CD4-positive, alpha-beta T cell (primary cell): ENCODE measurements at regions not wholly inside any gene's neighbourhood (a gene's known extent, or its start where the extent isn't known, plus 50 kb on each side); places are given as distances from the start of the nearest gene placed in this dataset.

Experiments
- ATAC-seq: fragments of 200-7000 bp; cut with Tn5 transposase; one replicate; pipeline ENCODE4 v1.10.0; 2022; ENCODE audit warnings: mild to moderate bottlenecking; ENCODE audit not compliant: poor library complexity
- CTCF ChIA-PET: fragments of 350-600 bp; sonication (Branson Sonifier 250); formaldehyde crosslinking; loops from one replicate; lab custom pipeline; 2021; ENCODE audit warnings: antibody characterized with exemption, inconsistent platforms; lab: Charles Lee
- POLR2A ChIA-PET: fragments of 350-600 bp; sonication (Branson Sonifier 250); formaldehyde crosslinking; loops from one replicate; lab custom pipeline; 2021; ENCODE audit warnings: antibody characterized with exemption, inconsistent platforms; lab: Charles Lee
- DNase-seq, 14 experiments: peaks; one replicate each; pipeline ENCODE4 v3.0.0-alpha.2; 2013 to 2020; ENCODE audit warnings: mixed read lengths in 2 of 14
- H3K27ac ChIP-seq, 2 donors: one replicate each; pipeline versions ENCODE4 v1.5.1 to v1.7.0; 2013; ENCODE audit warnings: low read length in 2 of 2, low read depth in 1 of 2, mild to moderate bottlenecking in 1 of 2
- H3K27me3 ChIP-seq, 2 experiments: 1 replicate in 1 of 2; 2 replicates in 1 of 2; pipeline versions ENCODE4 v1.6.1 to v1.7.0; 2013; ENCODE audit warnings: low read length in 2 of 2, control low read depth in 1 of 2, mild to moderate bottlenecking in 1 of 2, moderate library complexity in 1 of 2; ENCODE audit not compliant: insufficient read depth in 2 of 2, control insufficient read depth in 1 of 2
- H3K36me3 ChIP-seq: one replicate; pipeline ENCODE4 v1.6.1; 2013; ENCODE audit warnings: low read length, control low read depth; ENCODE audit not compliant: insufficient read depth
- H3K4me1 ChIP-seq: one replicate; pipeline ENCODE4 v1.6.1; 2013; ENCODE audit warnings: low read length, control low read depth; ENCODE audit not compliant: insufficient read depth
- H3K4me3 ChIP-seq: one replicate; pipeline ENCODE4 v1.5.1; 2013; ENCODE audit warnings: mild to moderate bottlenecking, low read length, moderate library complexity
- H3K9me3 ChIP-seq, 2 experiments: 1 replicate in 1 of 2; 2 replicates in 1 of 2; pipeline versions ENCODE4 v1.6.1 to v1.7.0; 2013; ENCODE audit warnings: low read length in 2 of 2, mild to moderate bottlenecking in 2 of 2, control low read depth in 1 of 2, moderate library complexity in 1 of 2; ENCODE audit not compliant: control insufficient read depth in 1 of 2, insufficient read depth in 1 of 2
- H3K27ac Mint-ChIP-seq: one replicate; pipeline ENCODE4 v1.8.0; 2020; ENCODE audit warnings: mixed read lengths
- H3K27me3 Mint-ChIP-seq: one replicate; pipeline ENCODE4 v1.8.0; 2021; ENCODE audit warnings: mixed read lengths
- H3K36me3 Mint-ChIP-seq: one replicate; pipeline ENCODE4 v1.8.0; 2021; ENCODE audit warnings: low read depth, mixed read lengths
- H3K4me1 Mint-ChIP-seq: one replicate; pipeline ENCODE4 v1.8.0; 2021; ENCODE audit warnings: low read depth, mixed read lengths
- H3K4me3 Mint-ChIP-seq: one replicate; pipeline ENCODE4 v1.8.0; 2020; ENCODE audit warnings: mild to moderate bottlenecking, mixed read lengths
- H3K9me3 Mint-ChIP-seq: one replicate; pipeline ENCODE4 v1.8.0; 2020; ENCODE audit warnings: mixed read lengths
- intact Hi-C, 2 experiments: fragments of 100-400 bp; cut with DNase I in 1 of 2; cut with micrococcal nuclease in 1 of 2; formaldehyde crosslinking; loops; one replicate each; pipeline versions ENCODE4 v1.15.1 to v1.9.0; 2023 to 2025; cut with DNase I, micrococcal nuclease
- TF ChIP-seq, protein P1 (sequence below): fragments of 200-600 bp; IDR thresholded peaks from one replicate; pipeline ENCODE4 v1.8.0; 2022; ENCODE audit warnings: antibody characterized with exemption, mild to moderate bottlenecking

GRCh38 chr3:182626484-182627467 is 166.5 kb upstream of the ATP11B start:
- TF ChIP-seq, protein P1, sequence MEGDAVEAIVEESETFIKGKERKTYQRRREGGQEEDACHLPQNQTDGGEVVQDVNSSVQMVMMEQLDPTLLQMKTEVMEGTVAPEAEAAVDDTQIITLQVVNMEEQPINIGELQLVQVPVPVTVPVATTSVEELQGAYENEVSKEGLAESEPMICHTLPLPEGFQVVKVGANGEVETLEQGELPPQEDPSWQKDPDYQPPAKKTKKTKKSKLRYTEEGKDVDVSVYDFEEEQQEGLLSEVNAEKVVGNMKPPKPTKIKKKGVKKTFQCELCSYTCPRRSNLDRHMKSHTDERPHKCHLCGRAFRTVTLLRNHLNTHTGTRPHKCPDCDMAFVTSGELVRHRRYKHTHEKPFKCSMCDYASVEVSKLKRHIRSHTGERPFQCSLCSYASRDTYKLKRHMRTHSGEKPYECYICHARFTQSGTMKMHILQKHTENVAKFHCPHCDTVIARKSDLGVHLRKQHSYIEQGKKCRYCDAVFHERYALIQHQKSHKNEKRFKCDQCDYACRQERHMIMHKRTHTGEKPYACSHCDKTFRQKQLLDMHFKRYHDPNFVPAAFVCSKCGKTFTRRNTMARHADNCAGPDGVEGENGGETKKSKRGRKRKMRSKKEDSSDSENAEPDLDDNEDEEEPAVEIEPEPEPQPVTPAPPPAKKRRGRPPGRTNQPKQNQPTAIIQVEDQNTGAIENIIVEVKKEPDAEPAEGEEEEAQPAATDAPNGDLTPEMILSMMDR = no peak
- ATAC-seq (no peak), DNase-seq (no peak)
- Mint-ChIP-seq H3K27ac (no peak overlapping the region), H3K4me1 (no peaks in the 10 kb centered on the region), H3K36me3 (no peaks in the 10 kb centered on the region), H3K4me3 (no peak overlapping the region), H3K27me3 (peaks cover 15% of the 10 kb centered on the region), H3K9me3 (no peaks in the 10 kb centered on the region)
- Histone ChIP-seq H3K4me3 (no peak overlapping the region), H3K27ac (no peak overlapping the region), H3K27me3 (no peaks in the 10 kb centered on the region), H3K36me3 (no peaks in the 10 kb centered on the region), H3K4me1 (no peaks in the 10 kb centered on the region), H3K9me3 (no peaks in the 10 kb centered on the region)
- ChIA-PET POLR2A (no interaction called here), CTCF (no interaction called here)
- intact Hi-C loops = no loop called here

GRCh38 chr3:182628531-182628930 is 164.8 kb upstream of the ATP11B start:
- ATAC-seq (no peak), DNase-seq (no peak)
- Histone ChIP-seq H3K9me3 (no peaks in the 10 kb centered on the region), H3K4me3 (no peak overlapping the region), H3K36me3 (no peaks in the 10 kb centered on the region), H3K27ac (no peak overlapping the region), H3K27me3 (no peaks in the 10 kb centered on the region), H3K4me1 (no peaks in the 10 kb centered on the region)
- Mint-ChIP-seq H3K36me3 (no peaks in the 10 kb centered on the region), H3K4me1 (no peaks in the 10 kb centered on the region), H3K27ac (no peak overlapping the region), H3K4me3 (no peak overlapping the region), H3K27me3 (peaks cover 11% of the 10 kb centered on the region), H3K9me3 (no peaks in the 10 kb centered on the region)
- intact Hi-C loops = no loop called here
- TF ChIP-seq, protein P1 = no peak
- ChIA-PET CTCF (interaction anchor here (1.2 kb wide), 1 partner anchor 9 kb away, joined by 3 read pairs; no protein-coding TSS in a partner anchor), POLR2A (no interaction called here)

DNA sequence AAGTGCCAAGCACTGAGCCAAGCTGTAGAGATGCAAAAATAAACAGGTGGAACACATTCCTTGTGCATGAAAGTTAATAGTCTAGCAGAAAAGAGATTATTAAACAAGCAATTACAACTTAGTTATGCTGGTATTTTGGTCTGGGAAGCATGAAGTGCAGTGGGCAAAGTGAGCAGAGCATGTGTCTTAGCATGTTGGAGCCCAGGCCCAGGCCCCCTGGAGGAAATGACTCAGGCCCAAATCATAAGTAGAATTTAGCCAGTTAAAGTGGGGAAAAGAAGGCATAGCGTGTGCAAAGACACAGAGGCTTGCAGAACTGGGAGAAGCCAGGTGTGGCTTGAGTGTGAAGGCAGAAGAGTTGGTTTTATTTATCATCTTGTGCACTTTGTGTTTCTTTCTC is 163.8 kb upstream of the ATP11B start:
- H3K27me3 Mint-ChIP-seq = peaks cover 11% of the 10 kb centered on the region
- no peaks in the 10 kb centered on the region for H3K36me3 Mint-ChIP-seq
- CTCF ChIA-PET = interaction anchor here (1.4 kb wide), 1 partner anchor 35 kb away, joined by 3 read pairs; no protein-coding TSS in a partner anchor

More for the DNA sequence above, 163.8 kb upstream of the ATP11B start:
- no peak for DNase-seq
- no peak overlapping the region for H3K4me3 Mint-ChIP-seq
- H3K9me3 Mint-ChIP-seq = no peaks in the 10 kb centered on the region
- Histone ChIP-seq H3K9me3 (no peaks in the 10 kb centered on the region), H3K4me1 (no peaks in the 10 kb centered on the region), H3K27me3 (no peaks in the 10 kb centered on the region), H3K36me3 (no peaks in the 10 kb centered on the region), H3K4me3 (no peak overlapping the region), H3K27ac (no peak overlapping the region)
- H3K4me1 Mint-ChIP-seq = no peaks in the 10 kb centered on the region
- POLR2A ChIA-PET = no interaction called here
- TF ChIP-seq, protein P1 = no peak
- no peak overlapping the region for H3K27ac Mint-ChIP-seq
- intact Hi-C loops = no loop called here
- ATAC-seq = no peak
